ENCODE measurements at regions not wholly inside any gene's neighbourhood (a gene's known extent, or its start where the extent isn't known, plus 50 kb on each side); places are given as distances from the start of the nearest gene placed in this dataset.

DNA sequence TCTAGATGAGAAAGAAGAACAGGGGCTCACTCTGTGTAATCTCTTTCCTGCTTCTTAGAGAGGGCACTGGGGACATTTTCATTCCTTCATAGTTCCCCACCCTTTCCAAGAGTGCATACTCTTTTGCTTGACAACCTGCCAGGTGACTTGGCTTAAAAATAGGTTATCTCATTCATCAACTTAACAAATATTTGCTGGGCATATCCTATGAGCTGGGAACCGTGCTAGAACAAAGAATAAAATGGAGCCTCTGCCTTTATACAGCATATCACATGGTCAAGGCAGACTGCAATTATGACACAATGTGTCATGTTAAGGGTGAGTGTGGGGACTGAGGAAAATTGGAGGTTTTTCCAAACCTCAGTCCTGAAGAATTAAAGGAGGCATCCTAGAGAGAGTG lies 209.8 kb upstream of the FOXA2 start:
- H3K36me3 ChIP-seq = no peaks in the 10 kb centered on the region
- H3K9me3 ChIP-seq = no peaks in the 10 kb centered on the region
- no peak for DNase-seq
- H3K4me3 ChIP-seq = no peak overlapping the region
- intact Hi-C loops (cut with DNase I) = no loop called here
- no peaks in the 10 kb centered on the region for H3K27me3 ChIP-seq (ENCODE audit: low read depth)
- ATAC-seq = peak; percentile 23 to 74
- H3K27ac ChIP-seq = no peak overlapping the region
- no peak for TF ChIP-seq CTCF (IDR thresholded peaks at IDR 0.05)
- H3K4me1 ChIP-seq = peaks cover 32% of the 10 kb centered on the region

DNA sequence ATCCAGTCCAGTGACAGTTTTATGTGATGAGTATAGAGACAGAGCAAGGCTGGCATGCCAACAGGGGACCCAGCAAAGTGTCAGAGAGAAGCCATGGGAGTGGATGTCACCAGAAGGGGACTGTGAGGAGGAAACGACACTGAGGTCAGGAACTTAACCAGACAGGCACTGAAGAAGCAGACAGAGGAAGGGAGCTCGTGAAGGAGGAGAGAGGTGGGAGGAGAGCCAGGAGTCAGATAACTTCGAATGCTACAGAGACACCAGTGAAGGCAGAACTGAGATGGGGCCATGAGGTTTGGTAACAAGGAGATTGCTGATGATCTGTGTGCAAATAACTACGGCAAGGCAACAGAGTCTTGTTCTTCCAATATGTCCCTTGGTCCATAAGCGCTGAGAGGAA lies 211.1 kb upstream of the FOXA2 start:
- no peak for TF ChIP-seq CTCF (IDR thresholded peaks at IDR 0.05)
- H3K27ac ChIP-seq = peak overlapping the region; percentile 25
- intact Hi-C loops (cut with DNase I) = no loop called here
- peaks cover 32% of the 10 kb centered on the region for H3K4me1 ChIP-seq
- no peaks in the 10 kb centered on the region for H3K9me3 ChIP-seq
- ATAC-seq (peak; percentile 11 to 56), DNase-seq (no peak)
- H3K36me3 ChIP-seq = no peaks in the 10 kb centered on the region
- H3K4me3 ChIP-seq = no peak overlapping the region
- H3K27me3 ChIP-seq (ENCODE audit: low read depth) = no peaks in the 10 kb centered on the region

DNA sequence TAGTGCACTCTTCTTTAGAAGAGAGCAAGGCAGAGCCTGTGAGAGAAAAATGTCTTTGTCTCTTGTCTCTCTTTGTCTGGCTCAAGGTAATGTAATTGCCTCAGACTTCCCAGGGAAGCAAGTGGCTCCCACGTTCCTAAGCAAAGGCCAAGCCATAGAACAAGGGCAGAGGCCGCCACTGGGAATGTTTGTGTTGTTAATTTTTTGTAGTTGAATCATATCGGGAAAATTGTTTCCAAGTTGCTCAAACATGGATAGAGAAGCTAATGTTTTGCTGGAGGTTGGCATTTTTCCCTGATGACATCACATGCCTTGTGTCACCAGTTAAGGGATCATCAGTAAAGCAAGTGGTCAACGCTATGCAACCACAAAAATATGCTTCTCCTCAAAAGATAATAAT lies 211.5 kb upstream of the FOXA2 start:
- ATAC-seq = peak in 1 of 2 donors; percentile 44
- Histone ChIP-seq H3K36me3 (no peaks in the 10 kb centered on the region), H3K4me3 (no peak overlapping the region), H3K27ac (peak overlapping the region; percentile 29), H3K9me3 (no peaks in the 10 kb centered on the region), H3K4me1 (peaks cover 32% of the 10 kb centered on the region), H3K27me3 (ENCODE audit: low read depth) (no peaks in the 10 kb centered on the region)
- TF ChIP-seq CTCF (IDR thresholded peaks at IDR 0.05) = no peak
- intact Hi-C loops (cut with DNase I) = no loop called here
- no peak for DNase-seq

- Histone ChIP-seq H3K27ac (peak overlapping the region; percentile 29), H3K36me3 (no peaks in the 10 kb centered on the region), H3K27me3 (ENCODE audit: low read depth) (no peaks in the 10 kb centered on the region), H3K9me3 (no peaks in the 10 kb centered on the region), H3K4me3 (no peak overlapping the region), H3K4me1 (peaks cover 32% of the 10 kb centered on the region)
- ATAC-seq = no peak
- TF ChIP-seq CTCF (IDR thresholded peaks at IDR 0.05) = no peak
- intact Hi-C loops (cut with DNase I) = no loop called here
- no peak for DNase-seq
These were observed 212.2 kb upstream of the FOXA2 start for GRCh38 chr20:22796469-22797077.

- Histone ChIP-seq H3K27ac (no peak overlapping the region), H3K27me3 (ENCODE audit: low read depth) (no peaks in the 10 kb centered on the region), H3K4me3 (no peak overlapping the region), H3K36me3 (no peaks in the 10 kb centered on the region), H3K9me3 (no peaks in the 10 kb centered on the region), H3K4me1 (peaks cover 32% of the 10 kb centered on the region)
- no peak for ATAC-seq
- no peak for TF ChIP-seq CTCF (IDR thresholded peaks at IDR 0.05)
- DNase-seq = no peak
- intact Hi-C loops (cut with DNase I) = no loop called here
These were observed 212.7 kb upstream of the FOXA2 start for GRCh38 chr20:22797103-22797502.

Data from lower lobe of right lung (tissue), 2 donors.